Stimulated activated CD4-positive, alpha-beta T cell treated with anti-CD3 and anti-CD28 coated beads, TNF-alpha, amount 100 ng/mL, for 1 hour (primary cell): ENCODE measurements at regions not wholly inside any gene's neighbourhood (a gene's known extent, or its start where the extent isn't known, plus 50 kb on each side); places are given as distances from the start of the nearest gene placed in this dataset.
"Not testable (repeated sequence)": the region's sequence is repeated elsewhere in the genome, so short reads cannot be mapped to it uniquely, and the experiment has no call there.

Source experiments
- DNase-seq, 3 donors: peaks; one replicate each; pipeline ENCODE4 v3.0.0-alpha.2; 2020; ENCODE audit warnings: low read depth in 3 of 3, low spot score in 1 of 3

GRCh38 chr1:117753232-117753631 is 147.4 kb downstream of the TENT5C start:
- no peak for DNase-seq

GRCh38 chr1:117753652-117754051 is 147.8 kb downstream of the TENT5C start:
- no peak for DNase-seq

GRCh38 chr1:117754061-117754969 is 148.5 kb downstream of the TENT5C start:
- no peak for DNase-seq

- DNase-seq, result no peak
These were observed 151.8 kb downstream of the TENT5C start for GRCh38 chr1:117757668-117758067.

- DNase-seq, result peak; percentile 24 to 42 (median 38)
These were observed 152.8 kb downstream of the TENT5C start for GRCh38 chr1:117758444-117759316.

- DNase-seq, result no peak
These were observed 153.7 kb downstream of the TENT5C start for GRCh38 chr1:117759535-117759934.

- no peak for DNase-seq
These were observed 154.2 kb downstream of the TENT5C start for GRCh38 chr1:117760069-117760468.

GRCh38 chr1:117760485-117760884 is 154.6 kb downstream of the TENT5C start:
- DNase-seq, result no peak

GRCh38 chr1:117767756-117768155 is 161.7 kb downstream of the GDAP2 start:
- not testable (repeated sequence) for DNase-seq

GRCh38 chr1:117770981-117771531 is 158.4 kb downstream of the GDAP2 start:
- DNase-seq, result no peak

GRCh38 chr1:117779364-117779763 is 150.1 kb downstream of the GDAP2 start:
- DNase-seq, result no peak

GRCh38 chr1:117780687-117781475 is 148.5 kb downstream of the GDAP2 start:
- no peak for DNase-seq

- DNase-seq, result no peak
These were observed 147.4 kb downstream of the GDAP2 start for GRCh38 chr1:117782056-117782455.

- DNase-seq, result no peak
These were observed 145.6 kb downstream of the GDAP2 start for GRCh38 chr1:117783606-117784396.

GRCh38 chr1:117788014-117788413 is 141.4 kb downstream of the GDAP2 start:
- no peak for DNase-seq

GRCh38 chr1:117793413-117793812 is 136.0 kb downstream of the GDAP2 start:
- DNase-seq, result no peak

- no peak for DNase-seq
These were observed 135.3 kb downstream of the GDAP2 start for GRCh38 chr1:117794073-117794472.

- no peak for DNase-seq
These were observed 134.2 kb downstream of the GDAP2 start for GRCh38 chr1:117795190-117795589.

GRCh38 chr1:117795792-117796191 is 133.6 kb downstream of the GDAP2 start:
- DNase-seq, result no peak

GRCh38 chr1:117796226-117796625 is 133.2 kb downstream of the GDAP2 start:
- DNase-seq, result no peak
